ENCODE measurements at regions not wholly inside any gene's neighbourhood (a gene's known extent, or its start where the extent isn't known, plus 50 kb on each side); places are given as distances from the start of the nearest gene placed in this dataset.

- no peak for DNase-seq
Observed at GRCh38 chr6:150712505-150713252, 113.0 kb downstream of the PLEKHG1 start.

GRCh38 chr6:150713487-150713886 is 113.8 kb downstream of the PLEKHG1 start:
- no peak for DNase-seq

GRCh38 chr6:150713931-150714330 is 114.2 kb downstream of the PLEKHG1 start:
- no peak for DNase-seq

- DNase-seq = no peak
Observed at GRCh38 chr6:150715133-150715532, 115.4 kb downstream of the PLEKHG1 start.

- DNase-seq = no peak
Observed at GRCh38 chr6:150717419-150717818, 117.7 kb downstream of the PLEKHG1 start.

- DNase-seq = no peak
Observed at GRCh38 chr6:150719099-150719766, 119.5 kb downstream of the PLEKHG1 start.

GRCh38 chr6:150719831-150720230 is 120.1 kb downstream of the PLEKHG1 start:
- no peak for DNase-seq

- peak; percentile 47 for DNase-seq
Observed at GRCh38 chr6:150720774-150721233, 121.1 kb downstream of the PLEKHG1 start.

- DNase-seq = no peak
Observed at GRCh38 chr6:150721418-150722266, 122.0 kb downstream of the PLEKHG1 start.

- no peak for DNase-seq
Observed at GRCh38 chr6:150722614-150723344, 123.1 kb downstream of the PLEKHG1 start.

GRCh38 chr6:150723345-150723658 is 123.6 kb downstream of the PLEKHG1 start:
- DNase-seq = no peak

GRCh38 chr6:150723857-150724256 is 124.2 kb downstream of the PLEKHG1 start:
- DNase-seq = no peak

- DNase-seq = no peak
Observed at GRCh38 chr6:150725795-150726194, 126.1 kb downstream of the PLEKHG1 start.

GRCh38 chr6:150729188-150729748 is 129.6 kb downstream of the PLEKHG1 start:
- no peak for DNase-seq

- DNase-seq = no peak
Observed at GRCh38 chr6:150730801-150731457, 131.2 kb downstream of the PLEKHG1 start.

- DNase-seq = no peak
Observed at GRCh38 chr6:150732765-150733539, 132.6 kb upstream of the MTHFD1L start.

- DNase-seq = no peak
Observed at GRCh38 chr6:150733726-150734125, 131.8 kb upstream of the MTHFD1L start.

- no peak for DNase-seq
Observed at GRCh38 chr6:150734235-150734634, 131.3 kb upstream of the MTHFD1L start.

GRCh38 chr6:150735341-150735851 is 130.1 kb upstream of the MTHFD1L start:
- no peak for DNase-seq

- no peak for DNase-seq
Observed at GRCh38 chr6:150738092-150738629, 127.3 kb upstream of the MTHFD1L start.

All from right kidney (tissue), 1 donor.